ENCODE measurements at regions not wholly inside any gene's neighbourhood (a gene's known extent, or its start where the extent isn't known, plus 50 kb on each side); places are given as distances from the start of the nearest gene placed in this dataset.

- TF ChIP-seq POLR2A (IDR thresholded peaks at IDR 0.05; ENCODE audit: low read depth, low read length), result no peak
- no peak for TF ChIP-seq SIN3A (IDR thresholded peaks at IDR 0.05; ENCODE audit: low read depth, low read length)
- TF ChIP-seq E2F8 (IDR thresholded peaks at IDR 0.05; ENCODE audit: low read depth, partially characterized antibody), result no peak
- TF ChIP-seq ZSCAN29 (IDR thresholded peaks at IDR 0.05), result no peak
- TF ChIP-seq CTCF (IDR thresholded peaks at IDR 0.05 in 2 of 3, conservative IDR thresholded peaks at IDR 0.05 in 1 of 3; ENCODE audit: control insufficient read depth in 2 of 3, extremely low read depth in 1 of 3, insufficient read depth in 1 of 3, low read depth in 3 of 3, low read length in 3 of 3), result no peak
- no peak for TF ChIP-seq JUNB (IDR thresholded peaks at IDR 0.05)
- no peak for TF ChIP-seq TCF12 (IDR thresholded peaks at IDR 0.05; ENCODE audit: low read depth, low read length)
- no peak for TF ChIP-seq ESRRA (IDR thresholded peaks at IDR 0.05; ENCODE audit: low read length)
These were observed 341.5 kb upstream of the PKDCC start for GRCh38 chr2:41706286-41706685.

Measured in GM12878 (cell line).